SK-N-SH (cell line): ENCODE measurements at regions not wholly inside any gene's neighbourhood (a gene's known extent, or its start where the extent isn't known, plus 50 kb on each side); places are given as distances from the start of the nearest gene placed in this dataset.

ENCODE experiments used
- CTCF ChIP-seq: fragments of 200-600 bp; sonication (generic); IDR thresholded peaks from 2 replicates; pipeline ENCODE4 v1.6.1; 2017; ENCODE audit warnings: antibody characterized with exemption, mild to moderate bottlenecking, moderate library complexity
- EP300 ChIP-seq, 2 experiments: IDR thresholded peaks; 2 replicates each; pipeline versions ENCODE4 v1.4.0 to v1.6.1; 2012; ENCODE audit warnings: borderline replicate concordance in 1 of 2, low read depth in 1 of 2, low read length in 1 of 2
- EZH2phosphoT487 ChIP-seq: fragments of 200-600 bp; sonication (generic); IDR thresholded peaks from 2 replicates; pipeline ENCODE4 v1.6.1; 2017; ENCODE audit warnings: low read depth, mixed run types, mild to moderate bottlenecking, antibody characterized with exemption, moderate library complexity, borderline replicate concordance
- MAX ChIP-seq: IDR thresholded peaks from 2 replicates; pipeline ENCODE4 v1.4.0; 2012; ENCODE audit warnings: low read depth
- MXI1 ChIP-seq: IDR thresholded peaks from 2 replicates; pipeline ENCODE4 v1.6.1; 2012; ENCODE audit warnings: mild to moderate bottlenecking, low read depth, low read length, improper control_type of control experiment
- RAD21 ChIP-seq: IDR thresholded peaks from 2 replicates; pipeline ENCODE4 v1.6.1; 2012; ENCODE audit warnings: mild to moderate bottlenecking, low read length
- RCOR1 ChIP-seq: fragments of 150-350 bp; IDR thresholded peaks from 2 replicates; pipeline ENCODE4 v1.6.1; 2017; ENCODE audit warnings: antibody characterized with exemption, low read length
- RXRA ChIP-seq: IDR thresholded peaks from 2 replicates; pipeline ENCODE4 v1.4.0; 2012; ENCODE audit warnings: low read depth, mild to moderate bottlenecking, borderline replicate concordance
- SMC3 ChIP-seq: IDR thresholded peaks from 2 replicates; pipeline ENCODE4 v1.6.1; 2012; ENCODE audit warnings: low read depth, low read length, improper control_type of control experiment
- TCF12 ChIP-seq: IDR thresholded peaks from 2 replicates; pipeline ENCODE4 v1.4.0; 2012
- USF2 ChIP-seq: fragments of 150-350 bp; IDR thresholded peaks from 2 replicates; pipeline ENCODE4 v1.6.1; 2017; ENCODE audit warnings: antibody characterized with exemption, low read length, low read depth, borderline replicate concordance
- TF ChIP-seq, protein P1 (sequence below): IDR thresholded peaks from 2 replicates; pipeline ENCODE4 v1.6.1; 2012; ENCODE audit warnings: mild to moderate bottlenecking, low read depth, low read length, moderate library complexity

DNA sequence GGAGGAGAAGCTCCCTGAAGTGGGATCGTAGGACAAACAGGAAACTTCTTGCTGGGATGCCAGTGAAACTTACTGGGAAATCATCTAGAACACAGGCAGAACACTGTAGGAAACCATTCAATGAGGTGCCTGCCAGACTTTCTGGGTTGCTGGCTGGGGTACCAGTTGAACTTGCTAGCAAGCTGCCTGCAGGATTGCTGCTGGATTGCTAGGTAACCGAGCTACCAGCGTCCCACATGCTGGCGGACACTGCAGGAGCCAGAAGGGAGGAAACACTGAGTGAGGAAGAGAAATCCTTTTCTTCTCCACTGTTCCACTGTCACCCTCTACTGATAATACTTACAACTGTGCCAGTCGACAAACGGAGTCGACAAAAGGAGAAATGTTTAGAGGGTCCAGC lies 91.3 kb upstream of the SLC35B3 start:
- TF ChIP-seq EP300 (IDR thresholded peaks at IDR 0.05; ENCODE audit: borderline replicate concordance in 1 of 2, low read depth in 1 of 2, low read length in 1 of 2): no peak
- TF ChIP-seq RXRA: no peak
- no peak for TF ChIP-seq MAX
- no peak for TF ChIP-seq USF2
- TF ChIP-seq CTCF: no peak
- TF ChIP-seq SMC3: no peak
- no peak for TF ChIP-seq RCOR1
- TF ChIP-seq EZH2phosphoT487: no peak
- TF ChIP-seq RAD21: no peak
- TF ChIP-seq TCF12: no peak
- TF ChIP-seq, protein P1, sequence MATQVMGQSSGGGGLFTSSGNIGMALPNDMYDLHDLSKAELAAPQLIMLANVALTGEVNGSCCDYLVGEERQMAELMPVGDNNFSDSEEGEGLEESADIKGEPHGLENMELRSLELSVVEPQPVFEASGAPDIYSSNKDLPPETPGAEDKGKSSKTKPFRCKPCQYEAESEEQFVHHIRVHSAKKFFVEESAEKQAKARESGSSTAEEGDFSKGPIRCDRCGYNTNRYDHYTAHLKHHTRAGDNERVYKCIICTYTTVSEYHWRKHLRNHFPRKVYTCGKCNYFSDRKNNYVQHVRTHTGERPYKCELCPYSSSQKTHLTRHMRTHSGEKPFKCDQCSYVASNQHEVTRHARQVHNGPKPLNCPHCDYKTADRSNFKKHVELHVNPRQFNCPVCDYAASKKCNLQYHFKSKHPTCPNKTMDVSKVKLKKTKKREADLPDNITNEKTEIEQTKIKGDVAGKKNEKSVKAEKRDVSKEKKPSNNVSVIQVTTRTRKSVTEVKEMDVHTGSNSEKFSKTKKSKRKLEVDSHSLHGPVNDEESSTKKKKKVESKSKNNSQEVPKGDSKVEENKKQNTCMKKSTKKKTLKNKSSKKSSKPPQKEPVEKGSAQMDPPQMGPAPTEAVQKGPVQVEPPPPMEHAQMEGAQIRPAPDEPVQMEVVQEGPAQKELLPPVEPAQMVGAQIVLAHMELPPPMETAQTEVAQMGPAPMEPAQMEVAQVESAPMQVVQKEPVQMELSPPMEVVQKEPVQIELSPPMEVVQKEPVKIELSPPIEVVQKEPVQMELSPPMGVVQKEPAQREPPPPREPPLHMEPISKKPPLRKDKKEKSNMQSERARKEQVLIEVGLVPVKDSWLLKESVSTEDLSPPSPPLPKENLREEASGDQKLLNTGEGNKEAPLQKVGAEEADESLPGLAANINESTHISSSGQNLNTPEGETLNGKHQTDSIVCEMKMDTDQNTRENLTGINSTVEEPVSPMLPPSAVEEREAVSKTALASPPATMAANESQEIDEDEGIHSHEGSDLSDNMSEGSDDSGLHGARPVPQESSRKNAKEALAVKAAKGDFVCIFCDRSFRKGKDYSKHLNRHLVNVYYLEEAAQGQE: no peak
- TF ChIP-seq MXI1: no peak
